ENCODE measurements at regions not wholly inside any gene's neighbourhood (a gene's known extent, or its start where the extent isn't known, plus 50 kb on each side); places are given as distances from the start of the nearest gene placed in this dataset.
"Not testable (repeated sequence)": the region's sequence is repeated elsewhere in the genome, so short reads cannot be mapped to it uniquely, and the experiment has no call there.

- DNase-seq, result peak in 1 of 2 experiments; percentile 4
- no peak for TF ChIP-seq GATA1 (IDR thresholded peaks at IDR 0.05; ENCODE audit: low read depth, low read length)
- no peak for TF ChIP-seq POLR2A (IDR thresholded peaks at IDR 0.05; ENCODE audit: low read length)
Measured at GRCh38 chr11:134861490-134862104, 449.6 kb upstream of the B3GAT1 start.

GRCh38 chr11:134858783-134859480 is 446.9 kb upstream of the B3GAT1 start:
- no peak for DNase-seq
- TF ChIP-seq GATA1 (IDR thresholded peaks at IDR 0.05; ENCODE audit: low read depth, low read length) (no peak), POLR2A (IDR thresholded peaks at IDR 0.05; ENCODE audit: low read length) (no peak)

GRCh38 chr11:134857035-134857434 is 445.0 kb upstream of the B3GAT1 start:
- TF ChIP-seq GATA1 (IDR thresholded peaks at IDR 0.05; ENCODE audit: low read depth, low read length) (no peak), POLR2A (IDR thresholded peaks at IDR 0.05; ENCODE audit: low read length) (no peak)
- no peak for DNase-seq

GRCh38 chr11:134856056-134856971 is 444.3 kb upstream of the B3GAT1 start:
- no peak for TF ChIP-seq POLR2A (IDR thresholded peaks at IDR 0.05; ENCODE audit: low read length)
- no peak for TF ChIP-seq GATA1 (IDR thresholded peaks at IDR 0.05; ENCODE audit: low read depth, low read length)
- DNase-seq, result no peak

GRCh38 chr11:134853992-134854991 is 442.2 kb upstream of the B3GAT1 start:
- TF ChIP-seq GATA1 (IDR thresholded peaks at IDR 0.05; ENCODE audit: low read depth, low read length), result no peak
- no peak for TF ChIP-seq POLR2A (IDR thresholded peaks at IDR 0.05; ENCODE audit: low read length)
- no peak for DNase-seq

- DNase-seq, result not testable (repeated sequence)
Measured at GRCh38 chr11:134851503-134852224, 439.6 kb upstream of the B3GAT1 start.

- no peak for TF ChIP-seq POLR2A (IDR thresholded peaks at IDR 0.05; ENCODE audit: low read length)
- no peak for TF ChIP-seq GATA1 (IDR thresholded peaks at IDR 0.05; ENCODE audit: low read depth, low read length)
- no peak for DNase-seq
Measured at GRCh38 chr11:134850566-134850965, 438.5 kb upstream of the B3GAT1 start.

- TF ChIP-seq POLR2A (IDR thresholded peaks at IDR 0.05; ENCODE audit: low read length), result no peak
- no peak for TF ChIP-seq GATA1 (IDR thresholded peaks at IDR 0.05; ENCODE audit: low read depth, low read length)
- DNase-seq, result no peak
Measured at GRCh38 chr11:134849833-134850232, 437.8 kb upstream of the B3GAT1 start.

GRCh38 chr11:134847083-134847715 is 435.2 kb upstream of the B3GAT1 start:
- DNase-seq, result no peak
- no peak for TF ChIP-seq GATA1 (IDR thresholded peaks at IDR 0.05; ENCODE audit: low read depth, low read length)
- no peak for TF ChIP-seq POLR2A (IDR thresholded peaks at IDR 0.05; ENCODE audit: low read length)

- TF ChIP-seq GATA1 (IDR thresholded peaks at IDR 0.05; ENCODE audit: low read depth, low read length) (no peak), POLR2A (IDR thresholded peaks at IDR 0.05; ENCODE audit: low read length) (no peak)
- no peak for DNase-seq
Measured at GRCh38 chr11:134846328-134847082, 434.5 kb upstream of the B3GAT1 start.

- no peak for DNase-seq
- no peak for TF ChIP-seq POLR2A (IDR thresholded peaks at IDR 0.05; ENCODE audit: low read length)
- no peak for TF ChIP-seq GATA1 (IDR thresholded peaks at IDR 0.05; ENCODE audit: low read depth, low read length)
Measured at GRCh38 chr11:134845474-134846327, 433.7 kb upstream of the B3GAT1 start.
